Trophoblast cell (in vitro differentiated cells and primary cell): ENCODE measurements at regions not wholly inside any gene's neighbourhood (a gene's known extent, or its start where the extent isn't known, plus 50 kb on each side); places are given as distances from the start of the nearest gene placed in this dataset.

Experiments
- DNase-seq, 2 donors: peaks; one replicate each; pipeline ENCODE4 v3.0.0-alpha.2; 2016
- H2AFZ ChIP-seq: 2 replicates; pipeline ENCODE4 v1.6.1; 2013; ENCODE audit warnings: low read length, moderate library complexity, mild to moderate bottlenecking; ENCODE audit not compliant: insufficient read depth, poor library complexity
- H2AK5ac ChIP-seq: 2 replicates; pipeline ENCODE4 v1.6.1; 2013; ENCODE audit warnings: mild to moderate bottlenecking, low read length
- H2BK120ac ChIP-seq: 2 replicates; pipeline ENCODE4 v1.6.1; 2013; ENCODE audit warnings: low read length, mild to moderate bottlenecking, moderate library complexity; ENCODE audit not compliant: insufficient read depth, poor library complexity
- H2BK12ac ChIP-seq: 2 replicates; pipeline ENCODE4 v1.6.1; 2013; ENCODE audit warnings: mild to moderate bottlenecking, low read length, moderate library complexity
- H2BK5ac ChIP-seq: 2 replicates; pipeline ENCODE4 v1.6.1; 2013; ENCODE audit warnings: low read length, low read depth, moderate library complexity, mild to moderate bottlenecking; ENCODE audit not compliant: poor library complexity
- H3K14ac ChIP-seq: 2 replicates; pipeline ENCODE4 v1.6.1; 2013; ENCODE audit warnings: mild to moderate bottlenecking, low read length
- H3K18ac ChIP-seq: 2 replicates; pipeline ENCODE4 v1.6.1; 2013; ENCODE audit warnings: mild to moderate bottlenecking, low read length
- H3K23ac ChIP-seq: 2 replicates; pipeline ENCODE4 v1.6.1; 2013; ENCODE audit warnings: low read length
- H3K27ac ChIP-seq: 2 replicates; pipeline ENCODE4 v1.5.1; 2013; ENCODE audit warnings: low read depth, mild to moderate bottlenecking, inconsistent platforms, low read length, moderate library complexity
- H3K27me3 ChIP-seq: 2 replicates; pipeline ENCODE4 v1.6.1; 2013; ENCODE audit warnings: inconsistent platforms, mild to moderate bottlenecking, low read length, moderate library complexity; ENCODE audit not compliant: insufficient read depth
- H3K36me3 ChIP-seq, 2 experiments: 1 replicate in 1 of 2; 2 replicates in 1 of 2; pipeline ENCODE4 v1.6.1; 2013; ENCODE audit warnings: low read length in 2 of 2, mild to moderate bottlenecking in 2 of 2, moderate library complexity in 1 of 2; ENCODE audit not compliant: insufficient read depth in 2 of 2, control insufficient read depth in 1 of 2
- H3K4ac ChIP-seq: 2 replicates; pipeline ENCODE4 v1.6.1; 2013; ENCODE audit warnings: low read depth, mild to moderate bottlenecking, low read length, moderate library complexity
- H3K4me1 ChIP-seq, 2 experiments: 1 replicate in 1 of 2; 2 replicates in 1 of 2; pipeline ENCODE4 v1.6.1; 2013; ENCODE audit warnings: low read length in 2 of 2, mild to moderate bottlenecking in 2 of 2, moderate library complexity in 1 of 2; ENCODE audit not compliant: insufficient read depth in 2 of 2, control insufficient read depth in 1 of 2
- H3K4me2 ChIP-seq: 2 replicates; pipeline ENCODE4 v1.6.1; 2013; ENCODE audit warnings: inconsistent platforms, mild to moderate bottlenecking, low read length, moderate library complexity
- H3K4me3 ChIP-seq: 2 replicates; pipeline ENCODE4 v1.5.1; 2013; ENCODE audit warnings: mild to moderate bottlenecking, low read depth, low read length, inconsistent platforms
- H3K79me1 ChIP-seq: one replicate; pipeline ENCODE4 v1.6.1; 2013; ENCODE audit warnings: low read length
- H3K79me2 ChIP-seq: 2 replicates; pipeline ENCODE4 v1.6.1; 2013; ENCODE audit warnings: low read length, mild to moderate bottlenecking; ENCODE audit not compliant: control insufficient read depth, insufficient read depth, poor library complexity
- H3K9ac ChIP-seq: 2 replicates; pipeline ENCODE4 v1.6.1; 2013; ENCODE audit warnings: mild to moderate bottlenecking, low read length
- H3K9me3 ChIP-seq: 2 replicates; pipeline ENCODE4 v1.6.1; 2013; ENCODE audit warnings: low read depth, mild to moderate bottlenecking, control low read depth, inconsistent platforms, low read length; ENCODE audit not compliant: insufficient read depth
- H4K12ac ChIP-seq: 2 replicates; pipeline ENCODE4 v1.6.1; 2013; ENCODE audit warnings: low read depth, mild to moderate bottlenecking, low read length, moderate library complexity
- H4K8ac ChIP-seq: 2 replicates; pipeline ENCODE4 v1.6.1; 2013; ENCODE audit warnings: low read depth, mild to moderate bottlenecking, low read length, moderate library complexity
- H4K91ac ChIP-seq: one replicate; pipeline ENCODE4 v1.6.1; 2013; ENCODE audit warnings: low read depth, mild to moderate bottlenecking, low read length, moderate library complexity
- WGBS: extraction: QIAGEN DNeasy Blood & Tissue Kit; methylation state at CpG from one replicate; pipeline ENCODE4 v1.1.7; 2013; ENCODE audit warnings: missing lambda C conversion rate; ENCODE audit not compliant: insufficient read length, insufficient coverage; ENCODE audit errors: extremely low coverage; 5-methylcytosine and 5-hydroxymethylcytosine counted together

DNA sequence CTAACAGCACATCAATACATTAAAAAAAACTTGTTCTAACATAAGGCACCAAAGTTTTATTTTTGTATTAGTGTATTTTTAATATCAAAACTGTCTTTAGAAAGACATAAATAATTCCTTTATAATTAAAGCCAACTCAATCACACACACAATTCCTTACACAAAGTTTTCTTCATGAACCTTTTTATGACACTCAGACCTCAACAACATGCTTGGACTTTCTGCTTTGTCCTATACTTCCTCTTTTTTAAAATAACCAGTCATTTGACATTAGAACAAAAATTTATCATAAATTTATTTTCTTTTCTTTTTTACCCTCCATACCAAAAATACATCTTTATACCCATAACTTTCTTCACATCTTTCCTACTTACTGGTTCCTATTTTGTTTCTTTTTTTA, 292.0 kb upstream of the ARID1B start:
- H3K4ac ChIP-seq = no peak overlapping the region
- H4K91ac ChIP-seq = no peak overlapping the region
- no peak overlapping the region for H2AK5ac ChIP-seq
- no peak overlapping the region for H3K23ac ChIP-seq
- H3K4me2 ChIP-seq = no peak overlapping the region
- no peaks in the 10 kb centered on the region for H3K9me3 ChIP-seq
- no peak overlapping the region for H4K8ac ChIP-seq
- no peak overlapping the region for H2BK120ac ChIP-seq
- H3K9ac ChIP-seq = no peak overlapping the region
- no peak for DNase-seq
- no peak overlapping the region for H3K27ac ChIP-seq
- H3K79me2 ChIP-seq = no peaks in the 10 kb centered on the region
- H3K14ac ChIP-seq = no peak overlapping the region
- no peaks in the 10 kb centered on the region for H3K79me1 ChIP-seq
- no peak overlapping the region for H2AFZ ChIP-seq
- H3K4me1 ChIP-seq = no peaks in the 10 kb centered on the region
- no peaks in the 10 kb centered on the region for H3K36me3 ChIP-seq
- no peak overlapping the region for H4K12ac ChIP-seq
- no peaks in the 10 kb centered on the region for H3K27me3 ChIP-seq
- no peak overlapping the region for H2BK5ac ChIP-seq
- no peak overlapping the region for H3K18ac ChIP-seq
- no peak overlapping the region for H2BK12ac ChIP-seq
- H3K4me3 ChIP-seq = no peak overlapping the region

DNA sequence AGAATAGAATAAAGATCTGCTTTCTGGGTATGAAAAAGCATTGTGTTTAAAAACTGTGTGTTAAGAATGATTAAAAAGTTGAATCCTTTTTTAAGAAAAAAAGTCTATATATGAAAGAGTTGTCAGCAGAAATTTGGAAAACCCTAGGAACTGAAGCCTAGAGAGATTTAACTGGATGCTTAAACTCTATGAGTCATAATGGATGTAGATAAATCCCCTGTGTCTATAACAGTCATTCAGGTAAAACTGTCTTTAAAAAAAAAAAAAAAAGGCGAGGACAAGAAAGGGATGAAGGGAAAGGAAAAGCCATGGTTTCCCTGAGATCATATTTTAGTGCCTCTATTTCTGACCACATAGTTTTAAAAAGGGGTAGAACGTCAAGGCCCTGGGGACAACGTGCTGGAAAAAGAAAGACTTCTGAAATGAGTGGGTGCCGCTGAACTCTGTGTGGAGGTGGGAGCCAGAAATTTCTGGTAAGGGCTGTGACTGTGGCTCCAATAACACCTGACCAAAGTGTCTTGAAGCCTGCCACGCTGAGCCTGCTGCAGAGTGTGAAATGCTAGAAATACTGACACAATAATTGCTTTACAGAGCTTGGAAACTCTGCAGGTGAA, 302.6 kb upstream of the ARID1B start:
- Histone ChIP-seq H3K4me2 (no peak overlapping the region), H2BK12ac (no peak overlapping the region), H4K91ac (no peak overlapping the region), H2AFZ (no peak overlapping the region), H2BK120ac (no peak overlapping the region), H3K79me2 (no peaks in the 10 kb centered on the region), H3K18ac (no peak overlapping the region), H4K12ac (no peak overlapping the region), H3K23ac (no peak overlapping the region), H3K4ac (no peak overlapping the region), H3K4me1 (no peaks in the 10 kb centered on the region), H3K79me1 (no peaks in the 10 kb centered on the region), H2AK5ac (no peak overlapping the region), H3K4me3 (no peak overlapping the region), H3K14ac (no peak overlapping the region), H3K27me3 (no peaks in the 10 kb centered on the region), H3K9ac (no peak overlapping the region), H2BK5ac (no peak overlapping the region), H3K27ac (no peak overlapping the region), H4K8ac (no peak overlapping the region), H3K36me3 (no peaks in the 10 kb centered on the region), H3K9me3 (no peaks in the 10 kb centered on the region)
- no CpG with 5 or more reads among the region's 5 CpGs for WGBS
- DNase-seq = no peak

DNA sequence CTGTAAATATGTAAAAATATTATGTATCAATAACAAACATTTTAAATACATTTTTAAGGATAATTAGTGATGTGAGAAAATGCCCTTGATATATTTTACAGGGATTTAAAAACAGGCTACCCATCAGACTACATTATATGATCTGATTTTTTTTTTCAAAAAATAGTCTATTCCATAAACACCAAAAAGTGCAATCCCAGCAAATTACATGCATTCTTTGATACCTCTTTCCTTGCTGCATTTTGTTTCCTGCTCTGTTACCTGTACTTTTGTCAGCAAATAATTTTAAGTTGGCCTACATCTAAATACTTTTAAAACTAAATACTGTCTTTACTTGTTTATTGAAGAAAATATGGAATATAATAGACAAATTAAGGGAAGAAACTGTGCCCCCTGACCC, 306.2 kb upstream of the ARID1B start:
- no peak overlapping the region for H3K14ac ChIP-seq
- no peak overlapping the region for H3K4me3 ChIP-seq
- no peaks in the 10 kb centered on the region for H3K36me3 ChIP-seq
- no peak overlapping the region for H4K12ac ChIP-seq
- H3K27me3 ChIP-seq = no peaks in the 10 kb centered on the region
- no peak overlapping the region for H2AK5ac ChIP-seq
- no peak overlapping the region for H2AFZ ChIP-seq
- no peak overlapping the region for H2BK120ac ChIP-seq
- no peak overlapping the region for H2BK5ac ChIP-seq
- no peak overlapping the region for H2BK12ac ChIP-seq
- H3K9ac ChIP-seq = no peak overlapping the region
- H4K91ac ChIP-seq = no peak overlapping the region
- H3K79me1 ChIP-seq = no peaks in the 10 kb centered on the region
- no peaks in the 10 kb centered on the region for H3K4me1 ChIP-seq
- no peak overlapping the region for H3K23ac ChIP-seq
- no peaks in the 10 kb centered on the region for H3K79me2 ChIP-seq
- H4K8ac ChIP-seq = no peak overlapping the region
- H3K9me3 ChIP-seq = no peaks in the 10 kb centered on the region
- no peak overlapping the region for H3K27ac ChIP-seq
- H3K4ac ChIP-seq = no peak overlapping the region
- no peak overlapping the region for H3K4me2 ChIP-seq
- H3K18ac ChIP-seq = no peak overlapping the region
- no peak for DNase-seq

DNA sequence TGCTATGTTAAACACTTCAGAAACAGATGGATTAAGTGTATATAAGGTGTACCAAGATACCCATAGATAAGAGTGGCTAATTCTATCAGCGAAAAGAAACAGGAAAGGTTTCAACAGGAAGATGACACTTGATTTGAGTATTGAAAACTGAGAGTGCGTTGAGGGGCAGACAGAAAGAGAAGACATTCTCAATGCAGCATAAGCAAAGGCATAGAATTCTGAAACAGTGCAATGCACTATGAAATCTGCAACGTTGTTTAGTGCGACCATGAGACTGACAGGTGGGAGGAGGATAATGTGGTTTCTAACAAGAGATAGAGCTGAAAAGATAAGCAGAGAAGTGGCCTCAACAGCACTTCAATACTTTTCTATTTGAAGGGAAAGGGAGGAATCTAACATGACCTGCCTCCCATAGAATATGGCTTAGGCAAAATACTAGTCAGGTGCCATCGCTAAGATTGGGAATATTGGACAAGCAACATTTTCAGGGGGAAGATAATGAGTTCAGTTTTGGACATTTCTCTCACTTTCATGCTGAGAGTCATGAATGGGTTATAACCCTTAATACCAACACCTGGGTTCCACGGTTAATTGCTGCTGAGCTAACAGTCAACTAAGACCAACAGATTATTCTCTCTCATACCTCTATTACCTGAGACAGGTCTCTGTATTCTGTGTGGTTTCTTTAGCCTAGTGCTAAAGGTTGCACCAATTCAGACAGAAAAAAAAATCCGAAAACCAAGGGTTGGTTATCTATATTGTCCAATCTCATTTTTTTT, 312.9 kb upstream of the ARID1B start:
- no peak overlapping the region for H3K4me2 ChIP-seq
- H3K9ac ChIP-seq = no peak overlapping the region
- no peak overlapping the region for H2BK5ac ChIP-seq
- no peaks in the 10 kb centered on the region for H3K27me3 ChIP-seq
- WGBS = no CpG with 5 or more reads among the region's 7 CpGs
- no peak overlapping the region for H4K8ac ChIP-seq
- H2BK120ac ChIP-seq = no peak overlapping the region
- no peak overlapping the region for H3K4ac ChIP-seq
- H3K79me1 ChIP-seq = no peaks in the 10 kb centered on the region
- H2AFZ ChIP-seq = no peak overlapping the region
- H4K91ac ChIP-seq = no peak overlapping the region
- no peak for DNase-seq
- no peaks in the 10 kb centered on the region for H3K79me2 ChIP-seq
- no peaks in the 10 kb centered on the region for H3K4me1 ChIP-seq
- H3K18ac ChIP-seq = no peak overlapping the region
- no peak overlapping the region for H3K14ac ChIP-seq
- no peaks in the 10 kb centered on the region for H3K9me3 ChIP-seq
- no peak overlapping the region for H2BK12ac ChIP-seq
- no peak overlapping the region for H3K27ac ChIP-seq
- no peak overlapping the region for H3K23ac ChIP-seq
- H2AK5ac ChIP-seq = no peak overlapping the region
- no peak overlapping the region for H4K12ac ChIP-seq
- H3K36me3 ChIP-seq = no peaks in the 10 kb centered on the region
- no peak overlapping the region for H3K4me3 ChIP-seq
